22Rv1 (cell line): ENCODE measurements at regions not wholly inside any gene's neighbourhood (a gene's known extent, or its start where the extent isn't known, plus 50 kb on each side); places are given as distances from the start of the nearest gene placed in this dataset.

Source experiments
- H3K27ac ChIP-seq: fragments of 450-650 bp; 2 replicates; pipeline ENCODE4 v1.5.1; 2017
- CTCF ChIP-seq: fragments of 450-650 bp; IDR thresholded peaks from 2 replicates; pipeline ENCODE4 v1.5.1; 2017; ENCODE audit warnings: mild to moderate bottlenecking
- ZFX ChIP-seq: fragments of 450-650 bp; IDR thresholded peaks from 2 replicates; pipeline ENCODE4 v1.6.1; 2017; ENCODE audit warnings: antibody characterized with exemption, borderline replicate concordance

- TF ChIP-seq CTCF (no peak), ZFX (no peak)
- no peak overlapping the region for H3K27ac ChIP-seq
These were observed 179.9 kb downstream of the SEC16B start for GRCh38 chr1:177789956-177790355.

- TF ChIP-seq ZFX = no peak
- TF ChIP-seq CTCF = no peak
- no peak overlapping the region for H3K27ac ChIP-seq
These were observed 183.6 kb downstream of the SEC16B start for GRCh38 chr1:177786176-177786745.

- TF ChIP-seq ZFX (no peak), CTCF (no peak)
- no peak overlapping the region for H3K27ac ChIP-seq
These were observed 184.9 kb downstream of the SEC16B start for GRCh38 chr1:177784936-177785335.

- no peak overlapping the region for H3K27ac ChIP-seq
- TF ChIP-seq CTCF = no peak
- no peak for TF ChIP-seq ZFX
These were observed 185.4 kb downstream of the SEC16B start for GRCh38 chr1:177784409-177784808.

- no peak overlapping the region for H3K27ac ChIP-seq
- TF ChIP-seq ZFX (no peak), CTCF (peak; percentile 53)
These were observed 186.8 kb downstream of the SEC16B start for GRCh38 chr1:177783051-177783450.

GRCh38 chr1:177780096-177780700 lies 189.7 kb downstream of the SEC16B start:
- H3K27ac ChIP-seq = no peak overlapping the region
- TF ChIP-seq ZFX (no peak), CTCF (peak; percentile 81)

GRCh38 chr1:177779166-177779965 lies 190.5 kb downstream of the SEC16B start:
- H3K27ac ChIP-seq = no peak overlapping the region
- TF ChIP-seq CTCF = no peak
- TF ChIP-seq ZFX = no peak
